ENCODE measurements at regions not wholly inside any gene's neighbourhood (a gene's known extent, or its start where the extent isn't known, plus 50 kb on each side); places are given as distances from the start of the nearest gene placed in this dataset.

GRCh38 chr15:59845942-59846499, 156.9 kb upstream of the BNIP2 start:
- no peak for TF ChIP-seq CTCF (conservative IDR thresholded peaks at IDR 0.05)
- Mint-ChIP-seq H3K36me3 (ENCODE audit: low read depth) (no peaks in the 10 kb centered on the region), H3K27me3 (ENCODE audit: insufficient read depth) (peaks cover 8% of the 10 kb centered on the region), H3K27ac (no peak overlapping the region), H3K4me3 (no peak overlapping the region), H3K4me1 (no peaks in the 10 kb centered on the region), H3K9me3 (peaks cover 3% of the 10 kb centered on the region)
- H3K36me3 ChIP-seq (ENCODE audit: control insufficient read depth, insufficient read depth, low read length) = no peaks in the 10 kb centered on the region
- no peak overlapping the region for H3K9ac ChIP-seq (ENCODE audit: extremely low read depth, low read length, poor library complexity, severe bottlenecking)
- peaks cover 13% of the 10 kb centered on the region for H3K27me3 ChIP-seq (ENCODE audit: control insufficient read depth, insufficient read depth, low read length, poor library complexity, severe bottlenecking)
- no peak for DNase-seq
- no peaks in the 10 kb centered on the region for H3K4me1 ChIP-seq (ENCODE audit: control insufficient read depth, insufficient read depth, low read length)
- 93 to 94% methylated on average over 10 of the region's 10 CpGs for WGBS, 2 experiments (ENCODE audit: insufficient coverage in 1 of 2, insufficient read length in 1 of 2)
- no peak overlapping the region for H3K4me3 ChIP-seq (ENCODE audit: low read length)
- H3K9me3 ChIP-seq (ENCODE audit: control insufficient read depth, low read length) = no peaks in the 10 kb centered on the region
- H3K27ac ChIP-seq (ENCODE audit: low read depth, low read length) = no peak overlapping the region

GRCh38 chr15:59843609-59844008, 154.5 kb upstream of the BNIP2 start:
- Mint-ChIP-seq H3K27me3 (ENCODE audit: insufficient read depth) (peaks cover 1% of the 10 kb centered on the region), H3K4me1 (peaks cover 6% of the 10 kb centered on the region), H3K27ac (no peak overlapping the region), H3K9me3 (peaks cover 3% of the 10 kb centered on the region), H3K4me3 (no peak overlapping the region), H3K36me3 (ENCODE audit: low read depth) (no peaks in the 10 kb centered on the region)
- no peaks in the 10 kb centered on the region for H3K27me3 ChIP-seq (ENCODE audit: control insufficient read depth, insufficient read depth, low read length, poor library complexity, severe bottlenecking)
- no peak overlapping the region for H3K4me3 ChIP-seq (ENCODE audit: low read length)
- H3K9me3 ChIP-seq (ENCODE audit: control insufficient read depth, low read length) = no peaks in the 10 kb centered on the region
- H3K9ac ChIP-seq (ENCODE audit: extremely low read depth, low read length, poor library complexity, severe bottlenecking) = no peak overlapping the region
- TF ChIP-seq CTCF (conservative IDR thresholded peaks at IDR 0.05) = no peak
- no peaks in the 10 kb centered on the region for H3K4me1 ChIP-seq (ENCODE audit: control insufficient read depth, insufficient read depth, low read length)
- no peak overlapping the region for H3K27ac ChIP-seq (ENCODE audit: low read depth, low read length)
- WGBS, 2 experiments (ENCODE audit: insufficient coverage in 1 of 2, insufficient read length in 1 of 2) = 85 to 87% methylated on average over 4 of the region's 4 CpGs
- no peak for DNase-seq
- no peaks in the 10 kb centered on the region for H3K36me3 ChIP-seq (ENCODE audit: control insufficient read depth, insufficient read depth, low read length)

- H3K4me1 ChIP-seq (ENCODE audit: control insufficient read depth, insufficient read depth, low read length) = no peaks in the 10 kb centered on the region
- Mint-ChIP-seq H3K27ac (no peak overlapping the region), H3K9me3 (peaks cover 3% of the 10 kb centered on the region), H3K4me1 (peaks cover 6% of the 10 kb centered on the region), H3K4me3 (no peak overlapping the region), H3K36me3 (ENCODE audit: low read depth) (no peaks in the 10 kb centered on the region), H3K27me3 (ENCODE audit: insufficient read depth) (peaks cover 1% of the 10 kb centered on the region)
- WGBS, 2 experiments (ENCODE audit: insufficient coverage in 1 of 2, insufficient read length in 1 of 2) = 92 to 96% methylated on average over 3 to 4 of the region's 4 CpGs
- H3K27me3 ChIP-seq (ENCODE audit: control insufficient read depth, insufficient read depth, low read length, poor library complexity, severe bottlenecking) = no peaks in the 10 kb centered on the region
- no peak overlapping the region for H3K27ac ChIP-seq (ENCODE audit: low read depth, low read length)
- H3K9ac ChIP-seq (ENCODE audit: extremely low read depth, low read length, poor library complexity, severe bottlenecking) = no peak overlapping the region
- no peak for TF ChIP-seq CTCF (conservative IDR thresholded peaks at IDR 0.05)
- no peak overlapping the region for H3K4me3 ChIP-seq (ENCODE audit: low read length)
- DNase-seq = no peak
- H3K36me3 ChIP-seq (ENCODE audit: control insufficient read depth, insufficient read depth, low read length) = no peaks in the 10 kb centered on the region
- H3K9me3 ChIP-seq (ENCODE audit: control insufficient read depth, low read length) = no peaks in the 10 kb centered on the region
Observed at GRCh38 chr15:59841036-59841435, 151.9 kb upstream of the BNIP2 start.

Measured in endodermal cell (in vitro differentiated cells).